ENCODE measurements at regions not wholly inside any gene's neighbourhood (a gene's known extent, or its start where the extent isn't known, plus 50 kb on each side); places are given as distances from the start of the nearest gene placed in this dataset.

DNA sequence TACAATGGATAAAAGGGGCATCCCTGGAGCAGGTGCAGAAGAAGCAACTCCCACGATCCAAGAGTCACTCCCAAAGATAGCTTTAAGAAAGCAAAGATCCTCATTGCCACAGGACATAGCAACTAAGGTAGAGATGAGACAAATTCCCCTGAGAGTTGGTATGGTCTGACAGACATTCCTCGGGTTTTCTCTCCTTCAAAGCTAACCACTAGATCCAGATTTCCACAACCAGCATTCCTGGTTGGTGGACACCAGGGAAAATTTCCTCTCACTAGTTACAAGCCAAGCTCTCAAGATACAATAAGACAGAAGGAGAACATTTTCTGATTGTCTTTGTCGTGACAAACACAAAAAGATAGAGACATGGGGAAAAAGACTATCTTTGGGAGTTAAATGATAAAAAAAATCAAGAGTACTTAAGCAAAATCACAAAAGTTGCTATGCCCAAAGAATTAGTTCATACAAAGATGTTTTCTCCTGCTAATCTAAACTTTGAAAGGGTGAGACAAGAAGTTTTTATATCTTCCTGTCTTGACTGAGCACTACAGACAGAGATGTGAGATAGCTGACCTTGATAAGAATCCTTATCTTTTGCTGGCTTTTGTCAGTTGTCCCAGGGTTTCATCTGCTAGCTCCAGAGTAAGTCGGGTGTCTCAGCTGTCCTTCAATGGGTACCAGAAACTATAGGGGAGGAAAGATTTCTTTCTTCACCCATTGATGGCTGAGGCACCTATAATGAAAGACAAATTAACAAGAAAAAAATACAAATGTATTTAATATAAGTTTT lies 200.5 kb downstream of the CENPC start:
- Histone ChIP-seq H3K4me3 (no peak overlapping the region), H3K9ac (ENCODE audit: insufficient read depth in 1 of 2, low read length in 2 of 2) (no peak overlapping the region), H3K4me1 (ENCODE audit: control insufficient read depth in 5 of 5, insufficient read depth in 5 of 5, low read length in 5 of 5) (no peaks in the 10 kb centered on the region), H3K36me3 (ENCODE audit: control insufficient read depth in 4 of 4, insufficient read depth in 4 of 4, low read length in 4 of 4) (no peaks in the 10 kb centered on the region), H3K27me3 (ENCODE audit: control insufficient read depth in 3 of 3, insufficient read depth in 3 of 3, low read length in 2 of 3) (no peaks in the 10 kb centered on the region), H3K9me3 (ENCODE audit: control insufficient read depth in 4 of 4, insufficient read depth in 3 of 4, low read length in 3 of 4) (no peaks in the 10 kb centered on the region), H3K27ac (ENCODE audit: low read depth in 1 of 2, low read length in 1 of 2) (no peak overlapping the region)
- 57 to 59% methylated on average over 4 of the region's 4 CpGs for whole genome bisulfite sequencing, 2 donors
- DNase-seq: no peak
- ATAC-seq (ENCODE audit: insufficient read depth, low FRiP score): no peak
- TF ChIP-seq, protein P1, sequence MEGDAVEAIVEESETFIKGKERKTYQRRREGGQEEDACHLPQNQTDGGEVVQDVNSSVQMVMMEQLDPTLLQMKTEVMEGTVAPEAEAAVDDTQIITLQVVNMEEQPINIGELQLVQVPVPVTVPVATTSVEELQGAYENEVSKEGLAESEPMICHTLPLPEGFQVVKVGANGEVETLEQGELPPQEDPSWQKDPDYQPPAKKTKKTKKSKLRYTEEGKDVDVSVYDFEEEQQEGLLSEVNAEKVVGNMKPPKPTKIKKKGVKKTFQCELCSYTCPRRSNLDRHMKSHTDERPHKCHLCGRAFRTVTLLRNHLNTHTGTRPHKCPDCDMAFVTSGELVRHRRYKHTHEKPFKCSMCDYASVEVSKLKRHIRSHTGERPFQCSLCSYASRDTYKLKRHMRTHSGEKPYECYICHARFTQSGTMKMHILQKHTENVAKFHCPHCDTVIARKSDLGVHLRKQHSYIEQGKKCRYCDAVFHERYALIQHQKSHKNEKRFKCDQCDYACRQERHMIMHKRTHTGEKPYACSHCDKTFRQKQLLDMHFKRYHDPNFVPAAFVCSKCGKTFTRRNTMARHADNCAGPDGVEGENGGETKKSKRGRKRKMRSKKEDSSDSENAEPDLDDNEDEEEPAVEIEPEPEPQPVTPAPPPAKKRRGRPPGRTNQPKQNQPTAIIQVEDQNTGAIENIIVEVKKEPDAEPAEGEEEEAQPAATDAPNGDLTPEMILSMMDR (IDR thresholded peaks at IDR 0.05; ENCODE audit: control extremely low read depth, extremely low read depth): no peak

GRCh38 chr4:67343199-67343598 lies 202.1 kb downstream of the CENPC start:
- Histone ChIP-seq H3K27ac (ENCODE audit: low read depth in 1 of 2, low read length in 1 of 2) (no peak overlapping the region), H3K27me3 (ENCODE audit: control insufficient read depth in 3 of 3, insufficient read depth in 3 of 3, low read length in 2 of 3) (no peaks in the 10 kb centered on the region), H3K4me1 (ENCODE audit: control insufficient read depth in 5 of 5, insufficient read depth in 5 of 5, low read length in 5 of 5) (no peaks in the 10 kb centered on the region), H3K4me3 (no peak overlapping the region), H3K9ac (ENCODE audit: insufficient read depth in 1 of 2, low read length in 2 of 2) (no peak overlapping the region), H3K9me3 (ENCODE audit: control insufficient read depth in 4 of 4, insufficient read depth in 3 of 4, low read length in 3 of 4) (no peaks in the 10 kb centered on the region), H3K36me3 (ENCODE audit: control insufficient read depth in 4 of 4, insufficient read depth in 4 of 4, low read length in 4 of 4) (no peaks in the 10 kb centered on the region)
- TF ChIP-seq, protein P1 (IDR thresholded peaks at IDR 0.05; ENCODE audit: control extremely low read depth, extremely low read depth): no peak
- ATAC-seq (ENCODE audit: insufficient read depth, low FRiP score): no peak
- DNase-seq: no peak

GRCh38 chr4:67342291-67342690 lies 203.0 kb downstream of the CENPC start:
- H3K4me1 ChIP-seq (ENCODE audit: control insufficient read depth in 5 of 5, insufficient read depth in 5 of 5, low read length in 5 of 5): no peaks in the 10 kb centered on the region
- H3K27me3 ChIP-seq (ENCODE audit: control insufficient read depth in 3 of 3, insufficient read depth in 3 of 3, low read length in 2 of 3): no peaks in the 10 kb centered on the region
- 24 to 26% methylated on average over 2 of the region's 2 CpGs for WGBS, 2 donors
- no peak overlapping the region for H3K27ac ChIP-seq (ENCODE audit: low read depth in 1 of 2, low read length in 1 of 2)
- ATAC-seq (ENCODE audit: insufficient read depth, low FRiP score) (no peak), DNase-seq (no peak)
- no peaks in the 10 kb centered on the region for H3K9me3 ChIP-seq (ENCODE audit: control insufficient read depth in 4 of 4, insufficient read depth in 3 of 4, low read length in 3 of 4)
- no peak overlapping the region for H3K9ac ChIP-seq (ENCODE audit: insufficient read depth in 1 of 2, low read length in 2 of 2)
- no peak overlapping the region for H3K4me3 ChIP-seq
- TF ChIP-seq, protein P1 (IDR thresholded peaks at IDR 0.05; ENCODE audit: control extremely low read depth, extremely low read depth): no peak
- no peaks in the 10 kb centered on the region for H3K36me3 ChIP-seq (ENCODE audit: control insufficient read depth in 4 of 4, insufficient read depth in 4 of 4, low read length in 4 of 4)

DNA sequence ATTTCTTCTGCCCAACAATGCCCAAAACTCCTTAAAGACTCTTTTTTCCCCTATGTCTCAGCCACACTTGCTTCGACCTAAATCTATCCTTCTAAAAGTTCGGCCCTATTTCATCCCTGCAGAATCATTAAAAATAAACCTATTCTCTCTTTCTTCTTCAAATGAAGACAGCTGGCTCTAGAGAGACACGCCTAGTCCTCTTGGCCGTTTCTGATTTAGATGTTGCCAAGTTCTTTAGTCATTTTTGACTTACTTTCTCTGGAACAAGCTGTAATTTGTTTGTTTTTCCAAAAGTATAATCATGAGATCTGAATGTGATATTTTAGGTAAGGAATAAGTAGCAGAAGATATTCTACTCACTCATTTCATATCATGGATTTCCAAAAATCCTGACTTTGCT lies 211.6 kb downstream of the CENPC start:
- ATAC-seq (ENCODE audit: insufficient read depth, low FRiP score): no peak
- TF ChIP-seq, protein P1 (IDR thresholded peaks at IDR 0.05; ENCODE audit: control extremely low read depth, extremely low read depth): no peak
- 62 to 74% methylated on average over 4 of the region's 4 CpGs for WGBS, 2 donors

More for the DNA sequence above, 211.6 kb downstream of the CENPC start:
- no peaks in the 10 kb centered on the region for H3K9me3 ChIP-seq (ENCODE audit: control insufficient read depth in 4 of 4, insufficient read depth in 3 of 4, low read length in 3 of 4)
- H3K36me3 ChIP-seq (ENCODE audit: control insufficient read depth in 4 of 4, insufficient read depth in 4 of 4, low read length in 4 of 4): no peaks in the 10 kb centered on the region
- H3K4me3 ChIP-seq: no peak overlapping the region
- no peak overlapping the region for H3K9ac ChIP-seq (ENCODE audit: insufficient read depth in 1 of 2, low read length in 2 of 2)
- H3K27ac ChIP-seq (ENCODE audit: low read depth in 1 of 2, low read length in 1 of 2): no peak overlapping the region
- H3K4me1 ChIP-seq (ENCODE audit: control insufficient read depth in 5 of 5, insufficient read depth in 5 of 5, low read length in 5 of 5): no peaks in the 10 kb centered on the region
- no peaks in the 10 kb centered on the region for H3K27me3 ChIP-seq (ENCODE audit: control insufficient read depth in 3 of 3, insufficient read depth in 3 of 3, low read length in 2 of 3)
- DNase-seq: no peak

Measured in lung (tissue), 11 donors.